ENCODE measurements at regions not wholly inside any gene's neighbourhood (a gene's known extent, or its start where the extent isn't known, plus 50 kb on each side); places are given as distances from the start of the nearest gene placed in this dataset.

GRCh38 chr15:47409038-47409437, 308.3 kb upstream of the SEMA6D start:
- TF ChIP-seq, protein P1, sequence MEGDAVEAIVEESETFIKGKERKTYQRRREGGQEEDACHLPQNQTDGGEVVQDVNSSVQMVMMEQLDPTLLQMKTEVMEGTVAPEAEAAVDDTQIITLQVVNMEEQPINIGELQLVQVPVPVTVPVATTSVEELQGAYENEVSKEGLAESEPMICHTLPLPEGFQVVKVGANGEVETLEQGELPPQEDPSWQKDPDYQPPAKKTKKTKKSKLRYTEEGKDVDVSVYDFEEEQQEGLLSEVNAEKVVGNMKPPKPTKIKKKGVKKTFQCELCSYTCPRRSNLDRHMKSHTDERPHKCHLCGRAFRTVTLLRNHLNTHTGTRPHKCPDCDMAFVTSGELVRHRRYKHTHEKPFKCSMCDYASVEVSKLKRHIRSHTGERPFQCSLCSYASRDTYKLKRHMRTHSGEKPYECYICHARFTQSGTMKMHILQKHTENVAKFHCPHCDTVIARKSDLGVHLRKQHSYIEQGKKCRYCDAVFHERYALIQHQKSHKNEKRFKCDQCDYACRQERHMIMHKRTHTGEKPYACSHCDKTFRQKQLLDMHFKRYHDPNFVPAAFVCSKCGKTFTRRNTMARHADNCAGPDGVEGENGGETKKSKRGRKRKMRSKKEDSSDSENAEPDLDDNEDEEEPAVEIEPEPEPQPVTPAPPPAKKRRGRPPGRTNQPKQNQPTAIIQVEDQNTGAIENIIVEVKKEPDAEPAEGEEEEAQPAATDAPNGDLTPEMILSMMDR (IDR thresholded peaks at IDR 0.05): no peak
- no peak for TF ChIP-seq ZFX (IDR thresholded peaks at IDR 0.05; ENCODE audit: borderline replicate concordance)
- H3K27ac ChIP-seq: no peak overlapping the region

- no peak for TF ChIP-seq ZFX (IDR thresholded peaks at IDR 0.05; ENCODE audit: borderline replicate concordance)
- TF ChIP-seq, protein P1 (IDR thresholded peaks at IDR 0.05): no peak
- H3K27ac ChIP-seq: no peak overlapping the region
These were observed 307.7 kb upstream of the SEMA6D start for GRCh38 chr15:47409600-47409999.

DNA sequence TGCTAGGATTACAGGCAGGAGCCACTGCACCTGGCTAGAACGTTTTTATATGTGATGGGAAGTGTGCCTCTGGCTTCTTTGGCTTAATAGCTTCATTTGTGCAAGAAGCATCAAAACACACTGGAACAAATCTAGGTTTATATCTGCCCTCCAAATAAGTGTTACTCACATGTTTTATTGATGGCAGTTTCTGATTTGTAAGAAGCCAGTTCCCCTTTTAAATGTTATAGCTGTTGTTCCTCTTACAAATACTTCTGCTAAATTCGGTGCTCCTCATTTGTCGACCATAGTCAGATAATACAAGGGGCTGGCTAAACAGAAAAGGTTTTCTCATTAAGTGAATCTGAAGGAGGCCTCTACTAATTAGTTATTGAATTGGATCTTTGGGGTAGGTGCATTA, 307.1 kb upstream of the SEMA6D start:
- no peak overlapping the region for H3K27ac ChIP-seq
- TF ChIP-seq, protein P1 (IDR thresholded peaks at IDR 0.05): no peak
- no peak for TF ChIP-seq ZFX (IDR thresholded peaks at IDR 0.05; ENCODE audit: borderline replicate concordance)

DNA sequence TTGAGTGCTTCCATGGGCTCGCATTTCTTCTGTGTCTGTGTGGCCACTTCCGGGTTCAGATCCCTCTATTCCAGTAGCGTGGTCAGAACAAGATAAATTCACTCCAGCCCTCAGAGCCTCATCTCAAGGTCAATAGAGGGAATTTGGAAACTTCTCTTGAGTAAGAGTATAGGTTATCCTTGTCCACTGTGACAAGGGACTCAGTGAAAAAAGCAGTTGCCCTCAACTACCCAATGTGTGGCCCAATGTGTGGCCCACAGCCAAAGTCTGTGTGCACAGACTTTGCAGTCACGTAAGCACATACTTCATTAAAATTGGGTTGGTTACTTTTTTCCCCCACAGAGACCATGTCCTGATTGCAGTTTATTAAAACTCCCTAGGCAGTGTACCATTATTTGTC, 305.6 kb upstream of the SEMA6D start:
- no peak for TF ChIP-seq ZFX (IDR thresholded peaks at IDR 0.05; ENCODE audit: borderline replicate concordance)
- TF ChIP-seq, protein P1 (IDR thresholded peaks at IDR 0.05): no peak
- no peak overlapping the region for H3K27ac ChIP-seq

GRCh38 chr15:47412136-47412535, 305.2 kb upstream of the SEMA6D start:
- TF ChIP-seq, protein P1 (IDR thresholded peaks at IDR 0.05): no peak
- no peak for TF ChIP-seq ZFX (IDR thresholded peaks at IDR 0.05; ENCODE audit: borderline replicate concordance)

DNA sequence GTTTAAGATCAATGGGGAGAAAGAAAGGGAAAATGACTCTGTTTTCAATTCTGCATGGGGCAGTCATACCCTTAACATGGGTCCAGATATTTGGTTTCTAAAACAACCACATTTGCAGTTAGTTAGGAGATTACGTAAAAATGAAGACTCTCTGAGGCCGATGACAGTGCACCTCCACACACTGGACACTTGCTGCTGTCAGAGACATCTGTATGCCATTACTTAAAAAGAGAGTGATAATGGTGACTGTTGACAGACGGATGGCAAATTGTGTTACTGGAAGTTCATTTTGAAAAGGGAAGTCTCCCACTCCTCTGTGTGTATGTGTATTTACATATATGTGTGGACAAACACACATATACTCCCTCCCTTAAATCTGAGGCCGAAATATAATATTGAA, 304.5 kb upstream of the SEMA6D start:
- no peak overlapping the region for H3K27ac ChIP-seq
- TF ChIP-seq, protein P1 (IDR thresholded peaks at IDR 0.05): no peak
- TF ChIP-seq ZFX (IDR thresholded peaks at IDR 0.05; ENCODE audit: borderline replicate concordance): no peak

More at GRCh38 chr15:47412136-47412535, 305.2 kb upstream of the SEMA6D start:
- H3K27ac ChIP-seq: no peak overlapping the region

GRCh38 chr15:47414207-47414606, 303.1 kb upstream of the SEMA6D start:
- no peak overlapping the region for H3K27ac ChIP-seq
- no peak for TF ChIP-seq ZFX (IDR thresholded peaks at IDR 0.05; ENCODE audit: borderline replicate concordance)

DNA sequence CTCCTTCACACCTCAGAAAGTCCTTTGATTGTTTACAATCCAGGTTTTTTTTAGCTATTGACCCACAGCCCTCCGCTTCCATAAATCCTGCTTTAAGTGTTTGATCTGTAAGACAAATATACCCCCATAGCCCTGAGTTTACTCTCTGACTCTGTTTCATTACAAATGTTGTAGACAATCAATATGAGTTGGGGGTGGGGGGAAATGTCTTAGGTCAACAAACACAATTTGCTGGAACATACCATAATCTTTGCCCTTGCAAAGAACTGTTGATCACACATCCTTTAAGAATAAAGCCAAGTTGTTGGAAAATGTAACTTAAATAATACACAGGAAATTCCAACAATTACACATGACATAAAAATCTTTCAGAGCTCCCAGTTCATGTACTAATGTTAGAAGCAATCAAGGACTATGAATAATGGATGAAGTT, 301.8 kb upstream of the SEMA6D start:
- H3K27ac ChIP-seq: no peak overlapping the region
- TF ChIP-seq, protein P1 (IDR thresholded peaks at IDR 0.05): no peak
- TF ChIP-seq ZFX (IDR thresholded peaks at IDR 0.05; ENCODE audit: borderline replicate concordance): no peak
